Thyroid gland (tissue), 4 donors: ENCODE measurements at regions not wholly inside any gene's neighbourhood (a gene's known extent, or its start where the extent isn't known, plus 50 kb on each side); places are given as distances from the start of the nearest gene placed in this dataset.

ENCODE experiments used
- DNase-seq, 2 donors: peaks; one replicate each; pipeline ENCODE4 v3.0.0-alpha.2; 2019
- H3K27ac ChIP-seq, 3 donors: fragments of 200-600 bp; sonication (generic); 1 replicate in 2 of 3; 2 replicates in 1 of 3; pipeline ENCODE4 v1.5.1; 2016 to 2019; ENCODE audit warnings: mild to moderate bottlenecking in 1 of 3, moderate library complexity in 1 of 3
- H3K27me3 ChIP-seq: fragments of 200-600 bp; sonication (generic); one replicate; pipeline ENCODE4 v1.5.1; 2019
- H3K36me3 ChIP-seq, 2 donors: fragments of 200-600 bp; sonication (generic); one replicate each; pipeline ENCODE4 v1.5.1; 2016 to 2019
- H3K4me1 ChIP-seq, 2 donors: fragments of 200-600 bp; sonication (generic); one replicate each; pipeline ENCODE4 v1.5.1; 2017 to 2019
- H3K4me3 ChIP-seq, 3 donors: fragments of 200-600 bp; sonication (generic); replicated peaks in 1 of 3; 1 replicate in 2 of 3; 2 replicates in 1 of 3; pipeline ENCODE4 v1.5.1; 2016; ENCODE audit warnings: mild to moderate bottlenecking in 1 of 3
- H3K9me3 ChIP-seq: fragments of 200-600 bp; sonication (generic); one replicate; pipeline ENCODE4 v1.5.1; 2017
- POLR2A ChIP-seq, 2 donors: fragments of 450-650 bp; IDR thresholded peaks; one replicate each; pipeline ENCODE4 v1.6.1; 2017; ENCODE audit warnings: antibody characterized with exemption in 2 of 2, mild to moderate bottlenecking in 2 of 2, moderate library complexity in 1 of 2
- WGBS, 2 donors: methylation state at CpG; one replicate each; pipeline ENCODE4 v1.1.5; 2017; 5-methylcytosine and 5-hydroxymethylcytosine counted together
- intact Hi-C: fragments of 100-400 bp; cut with DNase I; formaldehyde crosslinking; loops from one replicate; pipeline ENCODE4 v1.15.1; 2023
- TF ChIP-seq, protein P1 (sequence below), 6 experiments: fragments of 200-600 bp in 3 of 6; fragments of 450-650 bp in 3 of 6; sonication (generic) in 3 of 6; IDR thresholded peaks; one replicate each; pipeline ENCODE4 v1.5.1; 2016 to 2019; ENCODE audit warnings: antibody characterized with exemption in 6 of 6, mild to moderate bottlenecking in 2 of 6, inconsistent platforms in 1 of 6, moderate library complexity in 1 of 6

- no peak overlapping the region for H3K4me3 ChIP-seq
- intact Hi-C loops: no loop called here
- TF ChIP-seq, protein P1, sequence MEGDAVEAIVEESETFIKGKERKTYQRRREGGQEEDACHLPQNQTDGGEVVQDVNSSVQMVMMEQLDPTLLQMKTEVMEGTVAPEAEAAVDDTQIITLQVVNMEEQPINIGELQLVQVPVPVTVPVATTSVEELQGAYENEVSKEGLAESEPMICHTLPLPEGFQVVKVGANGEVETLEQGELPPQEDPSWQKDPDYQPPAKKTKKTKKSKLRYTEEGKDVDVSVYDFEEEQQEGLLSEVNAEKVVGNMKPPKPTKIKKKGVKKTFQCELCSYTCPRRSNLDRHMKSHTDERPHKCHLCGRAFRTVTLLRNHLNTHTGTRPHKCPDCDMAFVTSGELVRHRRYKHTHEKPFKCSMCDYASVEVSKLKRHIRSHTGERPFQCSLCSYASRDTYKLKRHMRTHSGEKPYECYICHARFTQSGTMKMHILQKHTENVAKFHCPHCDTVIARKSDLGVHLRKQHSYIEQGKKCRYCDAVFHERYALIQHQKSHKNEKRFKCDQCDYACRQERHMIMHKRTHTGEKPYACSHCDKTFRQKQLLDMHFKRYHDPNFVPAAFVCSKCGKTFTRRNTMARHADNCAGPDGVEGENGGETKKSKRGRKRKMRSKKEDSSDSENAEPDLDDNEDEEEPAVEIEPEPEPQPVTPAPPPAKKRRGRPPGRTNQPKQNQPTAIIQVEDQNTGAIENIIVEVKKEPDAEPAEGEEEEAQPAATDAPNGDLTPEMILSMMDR (IDR thresholded peaks at IDR 0.05): no peak
- no peak for TF ChIP-seq POLR2A (IDR thresholded peaks at IDR 0.05)
- H3K27ac ChIP-seq: no peak overlapping the region
- H3K9me3 ChIP-seq: no peaks in the 10 kb centered on the region
- DNase-seq: peak; percentile 60 to 66
- no peaks in the 10 kb centered on the region for H3K36me3 ChIP-seq
- WGBS, 2 donors: 32 to 45% methylated on average over 4 of the region's 4 CpGs
- no peaks in the 10 kb centered on the region for H3K27me3 ChIP-seq
- H3K4me1 ChIP-seq: peaks cover 0 to 4% of the 10 kb centered on the region in 2 donors
Measured at GRCh38 chr6:15077006-15077405, 168.9 kb upstream of the JARID2 start.

- H3K4me1 ChIP-seq: peaks cover 0 to 4% of the 10 kb centered on the region in 2 donors
- H3K27ac ChIP-seq: no peak overlapping the region
- TF ChIP-seq POLR2A (IDR thresholded peaks at IDR 0.05): no peak
- TF ChIP-seq, protein P1 (IDR thresholded peaks at IDR 0.05): no peak
- 89 to 91% methylated on average over 5 of the region's 5 CpGs for WGBS, 2 donors
- no peak for DNase-seq
- H3K4me3 ChIP-seq: no peak overlapping the region
- intact Hi-C loops: no loop called here
- no peaks in the 10 kb centered on the region for H3K27me3 ChIP-seq
- no peaks in the 10 kb centered on the region for H3K9me3 ChIP-seq
- H3K36me3 ChIP-seq: no peaks in the 10 kb centered on the region
Measured at GRCh38 chr6:15077961-15078360, 167.9 kb upstream of the JARID2 start.

GRCh38 chr6:15079288-15079817, 166.5 kb upstream of the JARID2 start:
- Histone ChIP-seq H3K36me3 (no peaks in the 10 kb centered on the region), H3K27me3 (no peaks in the 10 kb centered on the region), H3K4me1 (peaks cover 0 to 4% of the 10 kb centered on the region in 2 donors), H3K27ac (no peak overlapping the region), H3K4me3 (no peak overlapping the region), H3K9me3 (no peaks in the 10 kb centered on the region)
- TF ChIP-seq, protein P1 (IDR thresholded peaks at IDR 0.05): no peak
- TF ChIP-seq POLR2A (IDR thresholded peaks at IDR 0.05): no peak
- intact Hi-C loops: no loop called here
- no peak for DNase-seq
- WGBS, 2 donors: 75% methylated on average over 7 of the region's 7 CpGs

DNA sequence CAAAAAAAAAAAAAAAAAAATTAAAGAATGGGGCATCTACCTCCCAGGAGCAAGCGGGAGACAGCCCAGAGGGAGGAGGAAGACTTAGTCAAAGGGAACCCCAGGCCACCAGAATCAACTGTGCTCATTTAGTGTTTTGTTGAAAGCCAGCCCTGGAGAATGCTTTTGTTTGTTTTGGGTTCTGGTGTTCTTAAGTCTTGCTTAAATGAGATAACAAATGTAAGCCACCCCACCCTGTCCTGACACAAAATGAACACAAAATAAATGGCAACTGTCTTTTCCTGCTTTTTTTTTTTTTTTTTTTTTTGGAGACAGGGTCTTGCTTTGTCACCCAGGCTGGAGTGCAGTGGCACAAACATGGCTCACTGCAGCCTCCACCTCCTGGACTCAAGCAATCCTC, 165.0 kb upstream of the JARID2 start:
- no peak overlapping the region for H3K4me3 ChIP-seq
- H3K9me3 ChIP-seq: no peaks in the 10 kb centered on the region
- WGBS, 2 donors: 97 to 100% methylated on average over 1 of the region's 1 CpG
- no peaks in the 10 kb centered on the region for H3K36me3 ChIP-seq
- no peak for TF ChIP-seq POLR2A (IDR thresholded peaks at IDR 0.05)
- TF ChIP-seq, protein P1 (IDR thresholded peaks at IDR 0.05): no peak
- no peak overlapping the region for H3K27ac ChIP-seq
- H3K27me3 ChIP-seq: no peaks in the 10 kb centered on the region
- no peak for DNase-seq
- peaks cover 0 to 4% of the 10 kb centered on the region in 2 donors for H3K4me1 ChIP-seq
- intact Hi-C loops: no loop called here

- H3K9me3 ChIP-seq: no peaks in the 10 kb centered on the region
- WGBS, 2 donors: 92 to 93% methylated on average over 2 of the region's 2 CpGs
- no peak for DNase-seq
- H3K27ac ChIP-seq: no peak overlapping the region
- H3K36me3 ChIP-seq: no peaks in the 10 kb centered on the region
- H3K4me1 ChIP-seq: peaks cover 0 to 4% of the 10 kb centered on the region in 2 donors
- TF ChIP-seq, protein P1 (IDR thresholded peaks at IDR 0.05): no peak
- no peak for TF ChIP-seq POLR2A (IDR thresholded peaks at IDR 0.05)
- intact Hi-C loops: no loop called here
- no peaks in the 10 kb centered on the region for H3K27me3 ChIP-seq
- no peak overlapping the region for H3K4me3 ChIP-seq
Measured at GRCh38 chr6:15081447-15081846, 164.4 kb upstream of the JARID2 start.
